M059J (cell line): ENCODE measurements at regions not wholly inside any gene's neighbourhood (a gene's known extent, or its start where the extent isn't known, plus 50 kb on each side); places are given as distances from the start of the nearest gene placed in this dataset.
"Not testable (repeated sequence)": the region's sequence is repeated elsewhere in the genome, so short reads cannot be mapped to it uniquely, and the experiment has no call there.

ENCODE experiments used
- DNase-seq: peaks from one replicate; pipeline ENCODE4 v3.0.0-alpha.2; 2012; ENCODE audit warnings: low read depth

GRCh38 chr13:81058211-81058915 is 717.4 kb upstream of the SPRY2 start:
- DNase-seq = no peak

DNA sequence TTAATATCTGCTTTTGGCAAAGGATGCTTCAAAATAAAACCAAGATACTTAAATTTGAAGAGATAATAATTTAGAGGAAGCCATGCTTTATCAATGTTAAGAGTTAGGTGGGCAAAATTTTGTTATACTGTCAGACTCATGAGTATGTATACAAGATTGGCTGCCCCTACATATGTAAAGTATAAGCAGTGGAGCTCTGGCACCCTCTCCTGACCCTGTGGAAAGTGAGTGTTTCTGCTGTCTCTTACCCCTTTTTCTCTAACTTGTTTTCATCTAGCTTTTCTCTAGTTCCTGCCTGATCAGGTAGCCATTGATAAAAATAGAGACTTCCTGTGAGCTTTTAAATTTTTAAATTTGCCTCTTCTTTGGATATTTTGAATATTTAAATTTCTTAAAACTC is 710.9 kb upstream of the SPRY2 start:
- no peak for DNase-seq

GRCh38 chr13:81048026-81048461 is 707.1 kb upstream of the SPRY2 start:
- no peak for DNase-seq

- no peak for DNase-seq
Observed at GRCh38 chr13:81041761-81042160, 700.8 kb upstream of the SPRY2 start.

- no peak for DNase-seq
Observed at GRCh38 chr13:81031996-81032395, 691.1 kb upstream of the SPRY2 start.

- DNase-seq = no peak
Observed at GRCh38 chr13:81025091-81025490, 684.2 kb upstream of the SPRY2 start.

DNA sequence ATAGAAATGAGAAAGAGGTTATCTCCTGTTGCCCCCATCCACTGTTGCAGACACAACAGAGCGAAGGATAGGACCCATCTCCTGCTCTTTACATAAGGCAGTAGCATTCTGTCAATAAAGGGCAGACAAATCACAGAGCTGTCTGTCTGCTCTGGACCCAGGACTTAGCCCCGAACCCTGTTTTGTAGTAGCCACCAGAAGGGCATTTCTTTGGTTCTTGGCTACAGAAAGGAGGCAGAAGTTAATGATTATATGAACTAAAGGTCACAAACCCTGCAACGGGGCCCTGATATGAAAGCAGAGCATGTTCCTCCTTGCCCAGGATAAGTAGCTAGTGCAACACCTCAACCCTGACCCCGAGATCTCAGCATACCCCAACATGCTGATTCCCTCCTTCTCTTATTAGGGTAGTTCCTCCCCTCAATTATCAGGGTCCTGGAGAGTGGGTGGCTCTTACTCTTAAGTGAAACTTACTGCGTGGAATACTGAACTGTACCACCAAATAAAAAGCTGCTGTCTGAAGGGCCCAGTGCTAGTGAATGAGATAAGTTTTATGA is 680.4 kb upstream of the SPRY2 start:
- no peak for DNase-seq

DNA sequence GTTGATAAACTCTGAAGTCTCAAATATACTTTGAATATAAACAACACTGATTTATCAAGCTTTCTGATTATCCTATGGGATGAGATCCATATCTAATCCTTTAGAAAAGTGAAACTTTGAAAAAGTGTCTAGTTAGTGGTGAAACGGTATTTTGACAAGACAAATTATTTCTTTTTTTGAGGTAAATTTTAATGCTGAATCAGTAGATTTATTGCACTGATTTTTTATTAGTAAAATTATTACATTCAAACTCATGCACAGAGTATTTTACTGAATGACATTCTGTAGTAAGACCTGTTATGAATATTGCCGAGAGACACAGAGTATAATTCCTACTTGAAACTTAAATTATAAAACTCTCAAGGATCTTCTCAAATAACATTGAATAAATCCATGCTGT is 679.1 kb upstream of the SPRY2 start:
- no peak for DNase-seq

DNA sequence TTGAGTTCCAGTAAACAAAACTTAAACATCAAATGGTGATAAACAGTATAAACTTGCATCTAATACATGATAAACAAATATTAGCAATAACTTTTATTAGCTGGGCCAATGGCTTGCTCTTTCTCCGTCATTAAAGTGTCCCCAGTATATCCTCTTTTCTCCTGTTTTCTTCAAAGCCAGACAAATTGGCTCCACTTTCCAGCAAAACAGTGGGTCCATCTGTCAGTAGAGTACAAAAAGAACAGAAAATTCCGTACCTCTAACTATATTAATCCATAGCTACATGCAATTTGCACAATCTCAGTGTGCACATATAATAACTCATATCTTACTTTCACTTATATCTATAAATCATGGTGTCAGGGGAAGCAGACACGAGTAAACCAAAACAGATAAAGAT is 678.0 kb upstream of the SPRY2 start:
- no peak for DNase-seq

GRCh38 chr13:81017513-81018152 is 676.7 kb upstream of the SPRY2 start:
- DNase-seq = peak; percentile 15

DNA sequence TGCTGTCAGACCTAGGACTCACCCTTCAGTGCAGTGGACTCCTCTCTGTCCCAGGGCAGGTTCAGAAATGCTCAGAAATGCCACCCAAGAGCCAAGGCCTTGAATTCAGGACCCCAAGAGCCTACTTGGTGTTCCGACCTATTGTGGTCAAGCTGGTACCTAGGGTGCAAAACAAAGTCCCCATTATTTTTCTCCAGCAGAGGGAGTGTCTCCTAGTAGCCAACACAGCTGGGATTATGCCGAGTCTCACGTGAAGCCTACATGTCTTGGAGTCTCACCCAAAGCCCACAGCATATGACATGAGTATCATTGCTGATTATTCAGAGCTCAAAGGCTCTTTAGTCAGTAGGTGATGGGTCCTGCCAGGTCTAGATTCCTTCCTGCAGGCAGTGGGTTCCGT is 671.1 kb upstream of the SPRY2 start:
- DNase-seq = no peak

DNA sequence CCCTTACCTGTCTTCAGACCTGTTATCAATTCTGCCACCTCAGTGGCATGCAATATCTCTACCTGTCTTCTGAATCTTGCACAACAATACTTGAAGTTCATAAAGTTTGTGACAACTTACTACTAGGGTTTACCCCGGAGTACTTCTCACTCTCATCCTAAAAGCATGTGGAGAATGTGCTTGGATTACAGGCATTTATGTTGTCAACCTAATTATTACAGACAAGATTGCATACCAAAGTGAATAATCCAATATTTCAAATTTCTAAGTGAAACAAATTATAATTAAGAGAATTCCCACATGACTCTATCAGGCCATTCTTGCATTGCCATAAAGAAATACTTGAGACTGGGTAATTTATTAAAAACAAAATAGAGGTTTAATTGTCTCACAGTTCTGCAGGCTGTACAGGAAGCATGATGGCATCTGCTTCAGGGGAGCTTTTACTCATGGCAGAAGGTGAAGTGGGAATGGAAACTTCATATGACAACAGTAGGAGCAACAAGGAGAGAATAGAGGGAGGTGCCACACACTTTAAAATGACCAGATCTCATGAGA is 661.0 kb upstream of the SPRY2 start:
- no peak for DNase-seq

DNA sequence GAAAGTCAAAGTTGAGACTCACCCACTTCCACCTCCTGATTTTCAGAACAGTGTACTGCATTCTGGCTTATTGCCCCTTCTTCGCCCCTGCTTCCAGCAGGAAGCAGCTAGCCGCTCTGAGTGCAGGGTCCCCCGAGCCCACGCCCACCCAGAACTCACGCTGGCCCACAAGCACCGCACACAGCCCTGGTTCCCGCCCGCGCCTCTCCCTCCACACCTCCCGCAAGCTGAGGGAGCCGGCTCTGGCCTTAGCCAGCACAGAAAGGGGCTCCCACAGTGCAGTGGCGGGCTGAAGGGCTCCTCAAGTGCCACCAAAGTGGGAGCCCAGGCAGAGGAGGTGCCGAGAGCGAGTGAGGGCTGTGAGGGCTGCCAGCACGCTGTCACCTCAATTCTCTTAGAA is 657.7 kb upstream of the SPRY2 start:
- not testable (repeated sequence) for DNase-seq

DNA sequence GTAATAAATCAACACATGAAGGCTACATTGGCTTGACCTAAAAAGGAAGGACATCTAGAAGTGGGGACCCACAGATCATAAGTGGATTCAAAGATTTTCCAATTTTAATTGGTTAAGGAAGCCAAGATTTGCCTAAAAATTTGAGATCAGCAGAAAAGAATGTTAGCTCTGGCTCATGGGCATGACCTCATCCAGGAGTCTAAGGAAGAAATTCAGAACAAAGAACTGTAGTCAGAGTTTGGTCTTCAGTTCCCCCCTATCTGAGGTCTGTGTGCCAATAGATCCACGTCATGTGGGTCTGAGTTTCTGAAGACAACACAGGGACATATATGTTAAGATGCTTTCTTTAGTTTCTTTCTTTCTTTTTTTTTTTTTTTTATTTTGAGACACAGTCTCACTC is 648.8 kb upstream of the SPRY2 start:
- DNase-seq = no peak

GRCh38 chr13:80989241-80989640 is 648.3 kb upstream of the SPRY2 start:
- no peak for DNase-seq

- DNase-seq = no peak
Observed at GRCh38 chr13:80988391-80989151, 647.6 kb upstream of the SPRY2 start.

GRCh38 chr13:80979035-80979641 is 638.2 kb upstream of the SPRY2 start:
- peak; percentile 40 for DNase-seq

DNA sequence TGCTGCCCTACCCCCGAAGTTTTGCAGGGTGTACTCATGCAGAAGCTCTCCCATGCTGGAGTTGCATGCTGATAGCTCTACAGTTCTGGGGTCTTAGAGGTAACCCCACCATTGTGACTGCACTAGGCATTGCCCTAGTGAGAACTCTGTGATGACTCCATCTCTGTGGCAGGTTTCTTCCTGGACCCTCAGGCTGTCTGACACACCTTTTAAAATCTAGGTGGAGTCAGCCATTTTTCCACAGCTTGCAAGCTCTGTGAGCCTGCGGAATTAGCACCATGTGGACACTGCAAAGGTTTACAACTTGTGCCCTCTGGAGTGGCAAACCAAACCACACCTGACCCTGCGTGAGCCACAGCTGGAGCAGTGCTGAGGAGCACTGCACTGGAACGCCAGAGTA is 636.2 kb upstream of the SPRY2 start:
- no peak for DNase-seq

DNA sequence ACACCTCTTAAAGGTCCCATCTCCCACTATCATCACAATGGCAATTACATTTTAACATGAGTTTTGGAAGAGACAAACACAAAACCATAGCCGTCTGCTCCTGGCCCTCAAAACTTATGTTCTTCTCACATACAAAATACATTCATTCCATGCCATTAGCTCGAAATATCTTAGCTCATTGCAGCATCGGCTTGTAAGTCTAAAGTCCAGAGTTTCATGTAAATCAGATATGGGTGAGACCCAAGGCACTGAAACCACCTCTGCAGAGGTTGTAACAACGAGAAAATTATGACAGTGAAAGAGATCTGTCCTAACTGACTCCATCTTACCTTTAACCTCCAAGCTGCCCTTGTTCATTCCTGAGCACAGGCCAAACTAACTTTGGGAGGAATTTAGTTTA is 635.0 kb upstream of the SPRY2 start:
- DNase-seq = no peak

- DNase-seq = no peak
Observed at GRCh38 chr13:80973721-80974120, 632.8 kb upstream of the SPRY2 start.

DNA sequence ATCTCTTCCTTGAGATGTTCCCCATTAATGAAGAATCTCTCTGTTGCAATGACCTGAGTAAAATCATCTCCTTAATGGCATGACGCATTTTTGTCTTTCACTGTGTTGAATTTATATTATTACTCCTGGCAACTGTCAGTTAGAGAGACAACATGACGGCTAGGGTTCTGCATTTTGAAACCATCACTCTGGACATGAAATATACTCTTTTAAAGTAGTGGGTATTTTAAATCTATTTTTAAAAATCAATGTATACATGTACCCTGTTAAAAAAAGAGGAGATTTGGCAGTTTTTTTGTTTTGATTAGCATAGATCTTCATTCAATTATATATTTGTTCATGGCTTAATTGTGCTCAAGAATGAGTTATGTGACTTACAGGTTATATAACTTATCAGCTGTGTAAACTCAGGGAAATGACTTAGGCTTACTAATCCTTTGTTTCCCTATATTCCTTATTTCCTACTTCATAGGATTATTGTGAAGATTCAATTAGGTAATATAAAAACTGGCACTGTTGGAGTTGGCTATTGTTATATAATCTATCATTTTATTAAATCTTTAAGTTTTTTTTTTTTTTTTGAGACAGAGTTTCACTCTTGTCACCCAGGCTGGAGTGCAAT is 632.0 kb upstream of the SPRY2 start:
- no peak for DNase-seq
